ENCODE measurements at regions not wholly inside any gene's neighbourhood (a gene's known extent, or its start where the extent isn't known, plus 50 kb on each side); places are given as distances from the start of the nearest gene placed in this dataset.
"Not testable (repeated sequence)": the region's sequence is repeated elsewhere in the genome, so short reads cannot be mapped to it uniquely, and the experiment has no call there.

DNA sequence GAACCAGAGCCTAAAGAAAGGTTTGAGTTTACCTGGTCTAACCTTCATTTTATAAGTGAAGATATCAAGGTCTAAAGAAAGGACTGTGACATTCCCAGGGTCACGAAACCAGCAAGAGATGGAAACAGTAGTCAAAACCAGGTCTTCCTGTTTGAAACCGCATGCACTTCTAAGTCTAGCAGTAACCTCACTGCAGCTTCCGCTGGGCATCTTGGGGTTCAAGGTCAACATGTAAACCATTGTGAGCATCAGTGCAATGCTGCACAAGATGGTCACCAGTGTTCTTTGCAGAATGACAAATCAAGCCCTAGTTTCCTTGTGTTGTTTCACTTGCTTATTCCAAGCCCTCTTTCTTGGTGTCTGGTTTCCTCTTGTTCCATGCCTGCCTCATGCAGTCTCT, 292.9 kb upstream of the MEX3C start:
- TF ChIP-seq, protein P1, sequence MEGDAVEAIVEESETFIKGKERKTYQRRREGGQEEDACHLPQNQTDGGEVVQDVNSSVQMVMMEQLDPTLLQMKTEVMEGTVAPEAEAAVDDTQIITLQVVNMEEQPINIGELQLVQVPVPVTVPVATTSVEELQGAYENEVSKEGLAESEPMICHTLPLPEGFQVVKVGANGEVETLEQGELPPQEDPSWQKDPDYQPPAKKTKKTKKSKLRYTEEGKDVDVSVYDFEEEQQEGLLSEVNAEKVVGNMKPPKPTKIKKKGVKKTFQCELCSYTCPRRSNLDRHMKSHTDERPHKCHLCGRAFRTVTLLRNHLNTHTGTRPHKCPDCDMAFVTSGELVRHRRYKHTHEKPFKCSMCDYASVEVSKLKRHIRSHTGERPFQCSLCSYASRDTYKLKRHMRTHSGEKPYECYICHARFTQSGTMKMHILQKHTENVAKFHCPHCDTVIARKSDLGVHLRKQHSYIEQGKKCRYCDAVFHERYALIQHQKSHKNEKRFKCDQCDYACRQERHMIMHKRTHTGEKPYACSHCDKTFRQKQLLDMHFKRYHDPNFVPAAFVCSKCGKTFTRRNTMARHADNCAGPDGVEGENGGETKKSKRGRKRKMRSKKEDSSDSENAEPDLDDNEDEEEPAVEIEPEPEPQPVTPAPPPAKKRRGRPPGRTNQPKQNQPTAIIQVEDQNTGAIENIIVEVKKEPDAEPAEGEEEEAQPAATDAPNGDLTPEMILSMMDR (IDR thresholded peaks at IDR 0.05; ENCODE audit: low read depth, low read length, missing control alignments), result no peak

DNA sequence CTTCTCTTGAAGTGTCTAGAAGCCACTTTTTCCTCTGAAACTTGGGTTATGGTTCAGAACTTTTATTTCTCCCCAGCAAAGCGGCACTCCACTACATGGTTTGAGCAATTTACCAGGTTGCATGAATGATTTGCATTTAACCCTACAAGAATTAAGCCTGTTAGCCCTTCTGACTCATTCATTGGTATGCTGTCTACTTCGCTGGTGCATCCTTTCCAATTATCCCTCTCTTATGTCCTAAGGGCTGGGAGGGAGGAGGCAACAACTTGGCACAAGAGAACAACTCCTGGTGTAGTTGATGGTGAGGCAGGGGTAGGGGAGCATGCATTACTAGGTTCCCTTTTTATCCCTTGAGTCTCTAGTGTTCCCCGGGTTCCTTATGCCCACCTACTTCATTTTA, 293.4 kb upstream of the MEX3C start:
- TF ChIP-seq, protein P1 (IDR thresholded peaks at IDR 0.05; ENCODE audit: low read depth, low read length, missing control alignments), result no peak
- DNase-seq (ENCODE audit: low read depth), result no peak

More for the DNA sequence above, 292.9 kb upstream of the MEX3C start:
- no peak for DNase-seq (ENCODE audit: low read depth)
- no peak overlapping the region for H3K4me3 ChIP-seq (ENCODE audit: low read depth, low read length)

DNA sequence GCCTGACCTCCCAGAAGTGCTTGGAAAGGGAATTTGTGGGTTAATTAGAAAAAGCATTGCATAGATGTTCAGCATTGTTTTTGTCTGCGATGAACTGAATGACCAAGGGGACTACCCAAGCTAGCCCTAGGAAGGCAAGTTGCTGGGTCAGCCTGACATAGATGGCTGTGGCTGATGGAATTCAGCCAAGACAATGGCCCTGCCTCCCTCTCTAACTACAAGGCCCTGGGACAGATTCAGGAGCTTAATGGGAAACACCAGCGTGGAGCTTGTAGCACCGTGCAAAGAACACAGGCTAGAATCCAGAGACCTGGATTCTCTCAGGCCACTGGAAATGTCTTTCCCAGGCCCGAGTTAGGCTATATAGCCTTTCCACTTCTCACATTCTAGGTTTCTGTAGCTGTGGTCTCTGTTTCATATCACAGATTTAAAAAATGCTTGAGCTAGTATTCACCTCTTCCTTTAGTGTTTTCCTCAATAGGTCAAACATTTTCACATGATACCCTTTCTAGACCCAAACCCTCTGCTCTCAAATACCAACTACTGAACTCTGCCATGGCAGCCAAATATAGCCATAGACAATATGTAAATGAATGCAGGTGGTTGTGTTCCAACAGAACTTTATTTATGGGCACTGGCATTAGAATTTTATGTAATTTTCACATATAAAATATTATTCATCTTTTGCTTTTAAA, 294.3 kb upstream of the MEX3C start:
- TF ChIP-seq, protein P1 (IDR thresholded peaks at IDR 0.05; ENCODE audit: low read depth, low read length, missing control alignments), result no peak
- no peak for DNase-seq (ENCODE audit: low read depth)
- no peak overlapping the region for H3K4me3 ChIP-seq (ENCODE audit: low read depth, low read length)

More for the DNA sequence above, 293.4 kb upstream of the MEX3C start:
- H3K4me3 ChIP-seq (ENCODE audit: low read depth, low read length), result no peak overlapping the region

DNA sequence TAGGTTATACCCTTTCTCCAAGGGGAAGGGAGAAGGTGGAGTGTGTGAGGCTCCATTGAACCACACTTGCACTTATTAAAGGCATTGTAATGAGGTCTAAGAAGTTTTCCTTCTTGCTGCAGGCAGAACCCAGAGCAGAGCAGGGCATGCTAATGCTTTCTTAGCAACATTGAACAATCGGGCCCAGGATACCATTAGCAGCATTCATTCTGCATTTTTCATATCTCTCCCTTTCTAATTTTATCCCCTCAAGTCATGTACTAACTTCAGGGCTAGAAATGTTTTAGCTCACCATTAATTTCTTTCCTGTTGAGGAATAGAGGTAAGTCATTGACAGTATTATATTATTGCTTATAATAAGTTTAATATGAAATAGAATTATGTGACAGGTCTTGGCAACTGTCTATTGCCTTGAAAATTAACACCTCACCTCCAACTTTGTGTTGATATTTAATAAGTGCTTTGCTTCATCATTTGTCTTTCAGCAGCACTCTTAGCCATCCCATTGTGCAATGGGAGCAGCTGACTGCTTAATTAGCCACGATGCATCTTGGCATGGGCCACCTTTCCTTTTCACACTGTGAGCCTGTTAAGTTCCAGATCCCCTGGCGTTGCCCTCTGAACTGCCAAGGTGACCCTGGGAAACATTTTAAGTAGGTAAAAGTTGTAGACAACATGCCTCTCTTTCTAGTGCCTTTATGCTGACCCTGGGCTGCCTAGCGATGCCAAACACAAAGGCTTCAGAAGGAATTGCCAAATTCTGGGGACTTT, 300.8 kb upstream of the MEX3C start:
- TF ChIP-seq, protein P1 (IDR thresholded peaks at IDR 0.05; ENCODE audit: low read depth, low read length, missing control alignments), result no peak
- DNase-seq (ENCODE audit: low read depth), result no peak
- H3K4me3 ChIP-seq (ENCODE audit: low read depth, low read length), result no peak overlapping the region

DNA sequence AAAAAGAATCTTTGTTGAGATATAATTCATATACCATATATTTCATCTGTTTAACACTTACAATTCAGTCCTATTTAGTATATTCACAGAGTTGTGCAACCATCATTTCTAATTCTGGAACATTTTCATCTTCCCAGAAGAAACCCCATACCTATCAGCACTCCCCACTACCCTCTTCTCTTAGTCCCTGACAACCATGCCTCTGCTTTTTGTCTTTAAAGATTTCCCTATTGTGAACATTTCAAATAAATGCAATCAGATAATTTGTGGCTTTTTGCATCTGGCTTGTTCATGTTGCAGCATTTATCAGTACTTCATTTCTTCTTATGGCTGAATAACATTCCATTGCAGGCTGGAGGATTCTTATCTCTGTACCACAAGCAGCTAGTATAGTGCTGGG, 305.9 kb upstream of the MEX3C start:
- DNase-seq (ENCODE audit: low read depth), result no peak

DNA sequence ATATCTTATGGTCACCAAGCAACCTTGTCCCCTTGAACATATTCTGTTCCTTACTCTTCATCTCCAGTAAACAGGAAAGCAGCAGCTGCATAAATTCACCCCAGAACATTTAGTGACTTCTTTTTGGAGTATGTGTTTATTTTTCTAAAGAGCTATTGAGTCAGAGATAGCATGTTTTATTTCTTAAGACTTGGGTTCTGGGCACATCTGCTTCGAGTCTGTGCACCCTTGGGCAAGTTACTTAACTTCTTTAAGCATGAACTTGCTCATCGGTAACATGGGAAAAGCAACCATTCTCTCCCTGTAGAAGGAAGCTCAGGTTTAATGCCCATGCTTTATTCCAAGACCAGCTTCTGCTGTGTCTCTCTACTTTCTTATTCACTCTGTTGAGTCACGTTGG, 309.3 kb upstream of the MEX3C start:
- DNase-seq (ENCODE audit: low read depth), result no peak
- TF ChIP-seq, protein P1 (IDR thresholded peaks at IDR 0.05; ENCODE audit: low read depth, low read length, missing control alignments), result no peak
- H3K4me3 ChIP-seq (ENCODE audit: low read depth, low read length), result no peak overlapping the region

More for the DNA sequence above, 305.9 kb upstream of the MEX3C start:
- no peak overlapping the region for H3K4me3 ChIP-seq (ENCODE audit: low read depth, low read length)
- TF ChIP-seq, protein P1 (IDR thresholded peaks at IDR 0.05; ENCODE audit: low read depth, low read length, missing control alignments), result no peak

DNA sequence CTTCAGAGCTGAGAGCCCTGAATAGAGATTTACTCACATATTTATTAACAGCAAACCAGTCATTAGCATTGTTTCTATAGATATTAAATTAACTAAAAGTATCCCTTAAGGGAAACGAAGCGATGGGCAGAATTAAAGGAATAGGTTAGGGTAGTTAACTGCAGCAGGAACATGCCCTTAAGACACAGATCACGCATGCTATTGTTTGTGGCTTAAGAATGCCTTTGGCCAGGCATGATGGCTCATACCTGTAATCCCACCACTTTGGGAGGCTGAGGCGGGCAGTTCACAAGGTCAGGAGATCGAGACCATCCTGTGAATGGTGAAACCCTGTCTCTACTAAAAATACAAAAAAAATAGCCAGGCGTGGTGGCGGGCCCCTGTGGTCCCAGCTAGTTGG, 310.9 kb upstream of the MEX3C start:
- H3K4me3 ChIP-seq (ENCODE audit: low read depth, low read length), result not testable (repeated sequence)

More for the DNA sequence above, 310.9 kb upstream of the MEX3C start:
- not testable (repeated sequence) for DNase-seq (ENCODE audit: low read depth)

Data from GM12864 (cell line).